Uterus (tissue), 3 donors: ENCODE measurements at regions not wholly inside any gene's neighbourhood (a gene's known extent, or its start where the extent isn't known, plus 50 kb on each side); places are given as distances from the start of the nearest gene placed in this dataset.

ENCODE experiments used
- DNase-seq, 2 donors: peaks; one replicate each; pipeline ENCODE4 v3.0.0-alpha.2; 2019 to 2020
- H3K27ac ChIP-seq, 2 donors: fragments of 200-600 bp; sonication (generic); 1 replicate in 1 of 2; 2 replicates in 1 of 2; pipeline ENCODE4 v1.5.1; 2016 to 2018
- H3K27me3 ChIP-seq, 2 donors: fragments of 200-600 bp; sonication (generic); one replicate each; pipeline ENCODE4 v1.5.1; 2018 to 2019; ENCODE audit warnings: control low read depth in 1 of 2
- H3K36me3 ChIP-seq, 2 donors: fragments of 200-600 bp; sonication (generic); one replicate each; pipeline ENCODE4 v1.5.1; 2019; ENCODE audit warnings: control low read depth in 1 of 2
- H3K4me1 ChIP-seq, 2 donors: fragments of 200-600 bp; sonication (generic); one replicate each; pipeline ENCODE4 v1.5.1; 2018 to 2019; ENCODE audit warnings: control low read depth in 1 of 2
- H3K4me3 ChIP-seq, 2 donors: fragments of 200-600 bp; sonication (generic); 1 replicate in 1 of 2; 2 replicates in 1 of 2; pipeline ENCODE4 v1.5.1; 2018 to 2019; ENCODE audit warnings: mild to moderate bottlenecking in 1 of 2
- H3K9me3 ChIP-seq, 2 donors: fragments of 200-600 bp; sonication (generic); one replicate each; pipeline ENCODE4 v1.5.1; 2019; ENCODE audit warnings: control low read depth in 1 of 2
- POLR2A ChIP-seq, 2 donors: fragments of 450-650 bp; IDR thresholded peaks; one replicate each; pipeline ENCODE4 v1.6.1; 2016; ENCODE audit warnings: antibody characterized with exemption in 2 of 2, mild to moderate bottlenecking in 1 of 2, moderate library complexity in 1 of 2
- intact Hi-C: fragments of 100-400 bp; cut with DNase I; formaldehyde crosslinking; loops from one replicate; pipeline ENCODE4 v1.15.1; 2023; ENCODE audit warnings: low total_unique reads
- TF ChIP-seq, protein P1 (sequence below), 4 experiments: fragments of 200-600 bp in 2 of 4; fragments of 450-650 bp in 2 of 4; sonication (generic) in 2 of 4; IDR thresholded peaks; one replicate each; pipeline ENCODE4 v1.5.1; 2016 to 2019; ENCODE audit warnings: antibody characterized with exemption in 4 of 4, mild to moderate bottlenecking in 2 of 4, moderate library complexity in 1 of 4
- donor health status: DM: yes; HTN: yes; CAD: no.

DNA sequence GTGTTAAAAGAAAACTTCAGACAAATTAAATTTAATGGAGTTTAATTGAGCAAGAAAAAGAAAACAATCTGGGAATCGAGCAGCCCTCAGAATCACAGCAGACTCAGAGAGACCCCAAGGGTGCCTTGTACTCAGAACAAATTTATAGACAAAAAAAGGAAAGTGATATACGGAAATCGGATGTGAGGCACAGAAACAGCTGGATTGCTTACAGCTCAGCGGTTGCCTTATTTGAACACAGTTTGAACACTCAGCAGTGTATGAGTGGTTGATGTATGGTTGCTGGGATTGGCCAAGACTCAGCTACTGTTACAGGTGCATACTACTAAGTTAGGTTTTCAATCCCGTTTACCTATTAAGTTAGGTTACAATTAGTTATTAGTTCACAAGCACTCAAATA, 103.8 kb upstream of the LYZL1 start:
- Histone ChIP-seq H3K27me3 (no peaks in the 10 kb centered on the region), H3K4me3 (no peak overlapping the region), H3K9me3 (no peaks in the 10 kb centered on the region), H3K27ac (no peak overlapping the region), H3K4me1 (no peaks in the 10 kb centered on the region), H3K36me3 (no peaks in the 10 kb centered on the region)
- intact Hi-C loops, result no loop called here
- no peak for TF ChIP-seq POLR2A (IDR thresholded peaks at IDR 0.05)
- TF ChIP-seq, protein P1, sequence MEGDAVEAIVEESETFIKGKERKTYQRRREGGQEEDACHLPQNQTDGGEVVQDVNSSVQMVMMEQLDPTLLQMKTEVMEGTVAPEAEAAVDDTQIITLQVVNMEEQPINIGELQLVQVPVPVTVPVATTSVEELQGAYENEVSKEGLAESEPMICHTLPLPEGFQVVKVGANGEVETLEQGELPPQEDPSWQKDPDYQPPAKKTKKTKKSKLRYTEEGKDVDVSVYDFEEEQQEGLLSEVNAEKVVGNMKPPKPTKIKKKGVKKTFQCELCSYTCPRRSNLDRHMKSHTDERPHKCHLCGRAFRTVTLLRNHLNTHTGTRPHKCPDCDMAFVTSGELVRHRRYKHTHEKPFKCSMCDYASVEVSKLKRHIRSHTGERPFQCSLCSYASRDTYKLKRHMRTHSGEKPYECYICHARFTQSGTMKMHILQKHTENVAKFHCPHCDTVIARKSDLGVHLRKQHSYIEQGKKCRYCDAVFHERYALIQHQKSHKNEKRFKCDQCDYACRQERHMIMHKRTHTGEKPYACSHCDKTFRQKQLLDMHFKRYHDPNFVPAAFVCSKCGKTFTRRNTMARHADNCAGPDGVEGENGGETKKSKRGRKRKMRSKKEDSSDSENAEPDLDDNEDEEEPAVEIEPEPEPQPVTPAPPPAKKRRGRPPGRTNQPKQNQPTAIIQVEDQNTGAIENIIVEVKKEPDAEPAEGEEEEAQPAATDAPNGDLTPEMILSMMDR (IDR thresholded peaks at IDR 0.05), result no peak
- DNase-seq, result no peak

DNA sequence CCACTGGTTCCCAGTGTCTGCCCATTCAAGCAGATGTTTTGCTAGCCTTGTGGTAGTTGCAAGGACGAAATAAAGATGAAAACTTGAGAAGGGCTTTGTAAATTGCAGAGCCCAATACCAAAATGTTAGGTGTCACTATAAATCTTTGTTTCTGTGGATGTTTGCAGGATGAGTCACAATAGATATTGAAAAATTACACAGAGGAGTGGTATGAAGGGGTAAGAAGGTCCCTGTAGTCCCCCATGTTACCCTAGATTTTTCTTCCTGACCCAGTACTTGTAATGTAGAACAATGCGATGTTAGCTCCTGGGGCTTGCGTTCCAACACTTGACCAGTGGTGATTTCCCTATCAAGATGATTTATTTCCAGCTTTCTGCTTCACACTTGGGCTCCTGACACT, 102.6 kb upstream of the LYZL1 start:
- Histone ChIP-seq H3K4me1 (no peaks in the 10 kb centered on the region), H3K4me3 (no peak overlapping the region), H3K9me3 (no peaks in the 10 kb centered on the region), H3K36me3 (no peaks in the 10 kb centered on the region), H3K27ac (no peak overlapping the region), H3K27me3 (no peaks in the 10 kb centered on the region)
- intact Hi-C loops, result no loop called here
- DNase-seq, result no peak
- TF ChIP-seq, protein P1 (IDR thresholded peaks at IDR 0.05), result no peak

DNA sequence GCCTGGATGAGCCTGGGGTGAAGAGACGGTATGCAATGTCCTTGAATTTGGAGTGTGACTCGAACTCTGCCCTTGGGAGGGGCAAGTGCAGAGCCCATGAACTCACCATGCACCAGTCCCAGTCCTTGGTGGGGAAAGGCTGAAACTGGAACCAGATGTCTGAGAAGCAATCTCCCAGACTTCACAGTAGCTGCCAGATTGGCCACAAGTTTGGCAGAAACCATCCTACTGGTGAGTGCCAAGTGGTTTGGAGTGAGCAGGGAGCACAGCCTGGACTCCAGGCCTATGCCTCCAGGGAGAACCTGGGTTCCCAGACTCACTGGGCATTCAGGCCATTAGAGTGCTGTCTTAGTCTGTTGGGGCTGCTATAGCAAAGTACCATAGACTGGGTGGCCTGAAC, 99.6 kb upstream of the LYZL1 start:
- Histone ChIP-seq H3K4me1 (no peaks in the 10 kb centered on the region), H3K9me3 (no peaks in the 10 kb centered on the region), H3K4me3 (no peak overlapping the region), H3K27ac (no peak overlapping the region), H3K36me3 (no peaks in the 10 kb centered on the region), H3K27me3 (no peaks in the 10 kb centered on the region)
- no peak for TF ChIP-seq POLR2A (IDR thresholded peaks at IDR 0.05)
- TF ChIP-seq, protein P1 (IDR thresholded peaks at IDR 0.05), result no peak
- no peak for DNase-seq
- intact Hi-C loops, result no loop called here

DNA sequence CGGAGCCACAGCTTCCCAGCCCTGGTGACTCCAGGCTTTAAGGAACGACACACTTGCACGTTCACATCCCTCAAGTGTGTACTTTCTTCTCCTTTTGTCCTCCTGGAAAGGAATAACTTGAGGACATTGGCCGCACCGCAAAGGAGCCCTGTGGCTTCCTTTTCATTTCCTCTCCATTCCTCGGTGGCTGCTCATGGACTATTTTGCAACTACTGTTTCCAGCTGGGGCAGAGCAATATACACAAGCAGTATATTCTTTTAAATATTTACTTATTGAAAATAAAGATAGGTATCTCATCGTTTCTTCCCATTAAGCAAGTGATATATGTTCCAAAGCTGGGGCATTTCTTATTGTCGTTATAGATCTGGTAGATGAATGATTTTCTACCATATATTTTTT, 97.2 kb upstream of the LYZL1 start:
- intact Hi-C loops, result no loop called here
- TF ChIP-seq POLR2A (IDR thresholded peaks at IDR 0.05), result no peak
- TF ChIP-seq, protein P1 (IDR thresholded peaks at IDR 0.05), result no peak
- H3K9me3 ChIP-seq, result no peaks in the 10 kb centered on the region
- no peak for DNase-seq
- no peak overlapping the region for H3K27ac ChIP-seq
- H3K4me3 ChIP-seq, result no peak overlapping the region
- no peaks in the 10 kb centered on the region for H3K36me3 ChIP-seq
- no peaks in the 10 kb centered on the region for H3K27me3 ChIP-seq
- no peaks in the 10 kb centered on the region for H3K4me1 ChIP-seq

DNA sequence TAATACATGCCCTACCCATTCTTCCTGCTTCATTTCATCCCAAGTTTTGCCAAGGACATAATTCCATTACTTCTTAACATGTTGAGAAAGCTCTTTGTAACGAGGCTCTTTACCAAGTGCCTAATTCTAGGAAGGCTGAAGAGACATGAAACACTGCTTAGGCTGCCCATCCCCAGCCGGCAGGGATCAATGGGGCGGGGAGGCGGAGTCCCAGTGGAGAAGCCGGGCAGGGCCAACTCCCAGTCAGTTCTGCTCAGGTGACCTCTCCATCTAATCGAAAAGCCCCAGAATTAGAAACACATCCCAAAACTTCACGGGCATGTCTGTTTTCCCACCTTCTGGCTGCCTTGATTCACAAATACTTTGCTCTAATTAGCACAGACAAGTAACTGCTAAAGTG, 89.5 kb upstream of the LYZL1 start:
- TF ChIP-seq, protein P1 (IDR thresholded peaks at IDR 0.05), result no peak
- TF ChIP-seq POLR2A (IDR thresholded peaks at IDR 0.05), result no peak
- Histone ChIP-seq H3K36me3 (no peaks in the 10 kb centered on the region), H3K9me3 (no peaks in the 10 kb centered on the region), H3K27me3 (no peaks in the 10 kb centered on the region), H3K4me3 (no peak overlapping the region), H3K27ac (no peak overlapping the region), H3K4me1 (no peaks in the 10 kb centered on the region)
- intact Hi-C loops, result no loop called here
- no peak for DNase-seq
